SK-N-SH treated with all-trans-retinoic acid at 6 μM for 48 hours (cell line): ENCODE measurements at regions not wholly inside any gene's neighbourhood (a gene's known extent, or its start where the extent isn't known, plus 50 kb on each side); places are given as distances from the start of the nearest gene placed in this dataset.

Experiments used
- ARNTL ChIP-seq: fragments of 450-650 bp; formaldehyde crosslinking; IDR thresholded peaks from 2 replicates; pipeline ENCODE4 v1.5.0; 2020; ENCODE audit warnings: low read depth, mild to moderate bottlenecking, moderate library complexity, borderline replicate concordance
- CREB5 ChIP-seq: fragments of 250-450 bp; sonication (Bioruptor Pico); IDR thresholded peaks from 2 replicates; pipeline ENCODE4 v1.5.1; 2020; ENCODE audit warnings: low read depth, mild to moderate bottlenecking, moderate library complexity
- CSDC2 ChIP-seq: fragments of 250-450 bp; sonication (Bioruptor Pico); IDR thresholded peaks from 2 replicates; pipeline ENCODE4 v1.5.0; 2020; ENCODE audit warnings: mild to moderate bottlenecking, moderate library complexity
- GLIS3 ChIP-seq: fragments of 250-450 bp; sonication (Bioruptor Pico); IDR thresholded peaks from 2 replicates; pipeline ENCODE4 v1.5.0; 2020; ENCODE audit warnings: mild to moderate bottlenecking, moderate library complexity
- TOX ChIP-seq: fragments of 250-450 bp; sonication (Bioruptor Pico); IDR thresholded peaks from 2 replicates; pipeline ENCODE4 v1.8.0; 2021; ENCODE audit warnings: mild to moderate bottlenecking, moderate library complexity, borderline replicate concordance
- ZNF565 ChIP-seq: fragments of 450-650 bp; formaldehyde crosslinking; conservative IDR thresholded peaks from 2 replicates; pipeline ENCODE4 v1.5.0; 2020; ENCODE audit warnings: low read depth, mild to moderate bottlenecking, moderate library complexity
- ZNF70 ChIP-seq: fragments of 450-650 bp; formaldehyde crosslinking; IDR thresholded peaks from 2 replicates; pipeline ENCODE4 v1.5.0; 2020; ENCODE audit warnings: mild to moderate bottlenecking, moderate library complexity
- TF ChIP-seq, protein P1 (sequence below): fragments of 250-450 bp; sonication (Bioruptor Pico); IDR thresholded peaks from 2 replicates; pipeline ENCODE4 v1.8.0; 2020; ENCODE audit warnings: mild to moderate bottlenecking, moderate library complexity, borderline replicate concordance
- TF ChIP-seq, protein P2 (sequence below): fragments of 250-450 bp; sonication (Bioruptor Pico); IDR thresholded peaks from 2 replicates; pipeline ENCODE4 v1.5.0; 2020; ENCODE audit warnings: mild to moderate bottlenecking, moderate library complexity

DNA sequence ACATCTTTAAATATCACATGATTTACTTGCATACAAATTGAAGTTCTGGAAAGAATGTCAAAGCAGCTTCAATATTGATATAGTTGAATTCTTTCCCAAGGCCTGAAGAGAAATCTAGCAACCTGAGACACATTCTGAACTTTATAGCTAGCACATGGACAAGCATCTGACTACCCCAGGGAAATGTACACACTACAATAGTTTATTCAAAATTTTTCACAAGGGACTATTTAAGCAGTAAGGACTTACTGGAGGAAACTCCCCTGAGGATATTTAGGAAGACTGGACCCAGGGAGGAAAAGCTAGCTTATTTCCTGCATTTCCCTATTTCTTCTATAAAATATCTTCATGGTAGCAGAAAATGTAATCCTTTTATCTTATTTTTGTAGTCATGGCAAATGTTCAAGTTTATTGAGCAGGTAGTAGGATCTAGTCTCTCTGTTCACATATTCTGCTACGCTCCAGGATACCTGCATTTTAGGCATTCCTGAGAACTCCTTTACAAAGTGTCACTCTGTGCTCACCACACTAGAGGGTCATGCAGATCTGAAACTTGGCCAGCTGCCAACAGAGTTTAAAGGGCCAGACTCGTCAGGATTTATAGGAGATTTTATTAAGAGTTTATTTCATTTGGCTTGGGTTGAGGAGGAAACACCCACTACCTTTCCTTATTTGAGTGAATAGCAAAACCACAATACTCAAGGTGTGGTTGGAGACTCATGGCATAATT lies 348.4 kb upstream of the FTMT start:
- no peak for TF ChIP-seq GLIS3 (CRISPR knock-in tag)
- TF ChIP-seq, protein P1, sequence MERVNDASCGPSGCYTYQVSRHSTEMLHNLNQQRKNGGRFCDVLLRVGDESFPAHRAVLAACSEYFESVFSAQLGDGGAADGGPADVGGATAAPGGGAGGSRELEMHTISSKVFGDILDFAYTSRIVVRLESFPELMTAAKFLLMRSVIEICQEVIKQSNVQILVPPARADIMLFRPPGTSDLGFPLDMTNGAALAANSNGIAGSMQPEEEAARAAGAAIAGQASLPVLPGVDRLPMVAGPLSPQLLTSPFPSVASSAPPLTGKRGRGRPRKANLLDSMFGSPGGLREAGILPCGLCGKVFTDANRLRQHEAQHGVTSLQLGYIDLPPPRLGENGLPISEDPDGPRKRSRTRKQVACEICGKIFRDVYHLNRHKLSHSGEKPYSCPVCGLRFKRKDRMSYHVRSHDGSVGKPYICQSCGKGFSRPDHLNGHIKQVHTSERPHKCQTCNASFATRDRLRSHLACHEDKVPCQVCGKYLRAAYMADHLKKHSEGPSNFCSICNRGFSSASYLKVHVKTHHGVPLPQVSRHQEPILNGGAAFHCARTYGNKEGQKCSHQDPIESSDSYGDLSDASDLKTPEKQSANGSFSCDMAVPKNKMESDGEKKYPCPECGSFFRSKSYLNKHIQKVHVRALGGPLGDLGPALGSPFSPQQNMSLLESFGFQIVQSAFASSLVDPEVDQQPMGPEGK (CRISPR knock-in tag): no peak
- TF ChIP-seq CSDC2 (CRISPR knock-in tag): no peak
- no peak for TF ChIP-seq CREB5 (CRISPR knock-in tag)
- TF ChIP-seq, protein P2, sequence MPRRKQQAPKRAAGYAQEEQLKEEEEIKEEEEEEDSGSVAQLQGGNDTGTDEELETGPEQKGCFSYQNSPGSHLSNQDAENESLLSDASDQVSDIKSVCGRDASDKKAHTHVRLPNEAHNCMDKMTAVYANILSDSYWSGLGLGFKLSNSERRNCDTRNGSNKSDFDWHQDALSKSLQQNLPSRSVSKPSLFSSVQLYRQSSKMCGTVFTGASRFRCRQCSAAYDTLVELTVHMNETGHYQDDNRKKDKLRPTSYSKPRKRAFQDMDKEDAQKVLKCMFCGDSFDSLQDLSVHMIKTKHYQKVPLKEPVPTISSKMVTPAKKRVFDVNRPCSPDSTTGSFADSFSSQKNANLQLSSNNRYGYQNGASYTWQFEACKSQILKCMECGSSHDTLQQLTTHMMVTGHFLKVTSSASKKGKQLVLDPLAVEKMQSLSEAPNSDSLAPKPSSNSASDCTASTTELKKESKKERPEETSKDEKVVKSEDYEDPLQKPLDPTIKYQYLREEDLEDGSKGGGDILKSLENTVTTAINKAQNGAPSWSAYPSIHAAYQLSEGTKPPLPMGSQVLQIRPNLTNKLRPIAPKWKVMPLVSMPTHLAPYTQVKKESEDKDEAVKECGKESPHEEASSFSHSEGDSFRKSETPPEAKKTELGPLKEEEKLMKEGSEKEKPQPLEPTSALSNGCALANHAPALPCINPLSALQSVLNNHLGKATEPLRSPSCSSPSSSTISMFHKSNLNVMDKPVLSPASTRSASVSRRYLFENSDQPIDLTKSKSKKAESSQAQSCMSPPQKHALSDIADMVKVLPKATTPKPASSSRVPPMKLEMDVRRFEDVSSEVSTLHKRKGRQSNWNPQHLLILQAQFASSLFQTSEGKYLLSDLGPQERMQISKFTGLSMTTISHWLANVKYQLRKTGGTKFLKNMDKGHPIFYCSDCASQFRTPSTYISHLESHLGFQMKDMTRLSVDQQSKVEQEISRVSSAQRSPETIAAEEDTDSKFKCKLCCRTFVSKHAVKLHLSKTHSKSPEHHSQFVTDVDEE: no peak
- TF ChIP-seq ARNTL (CRISPR knock-in tag): no peak
- TF ChIP-seq TOX (CRISPR knock-in tag): no peak
- TF ChIP-seq ZNF70: no peak
- TF ChIP-seq ZNF565 (CRISPR knock-in tag): no peak
